ENCODE measurements at regions not wholly inside any gene's neighbourhood (a gene's known extent, or its start where the extent isn't known, plus 50 kb on each side); places are given as distances from the start of the nearest gene placed in this dataset.

GRCh38 chr3:30510596-30510995 lies 95.8 kb upstream of the TGFBR2 start:
- no peak overlapping the region for H3K27ac Mint-ChIP-seq
- no peaks in the 10 kb centered on the region for H3K36me3 Mint-ChIP-seq
- H3K4me3 Mint-ChIP-seq = no peak overlapping the region
- CTCF ChIA-PET = interaction anchor here (0.6 kb wide), 1 partner anchor 622 kb away, joined by 3 read pairs; no protein-coding TSS in a partner anchor
- peaks cover 8% of the 10 kb centered on the region for H3K4me1 Mint-ChIP-seq
- no peak for DNase-seq
- H3K27me3 Mint-ChIP-seq = no peaks in the 10 kb centered on the region
- H3K9me3 Mint-ChIP-seq = no peaks in the 10 kb centered on the region

- H3K36me3 Mint-ChIP-seq = no peaks in the 10 kb centered on the region
Measured at GRCh38 chr3:30511524-30512251, 94.7 kb upstream of the TGFBR2 start.

DNA sequence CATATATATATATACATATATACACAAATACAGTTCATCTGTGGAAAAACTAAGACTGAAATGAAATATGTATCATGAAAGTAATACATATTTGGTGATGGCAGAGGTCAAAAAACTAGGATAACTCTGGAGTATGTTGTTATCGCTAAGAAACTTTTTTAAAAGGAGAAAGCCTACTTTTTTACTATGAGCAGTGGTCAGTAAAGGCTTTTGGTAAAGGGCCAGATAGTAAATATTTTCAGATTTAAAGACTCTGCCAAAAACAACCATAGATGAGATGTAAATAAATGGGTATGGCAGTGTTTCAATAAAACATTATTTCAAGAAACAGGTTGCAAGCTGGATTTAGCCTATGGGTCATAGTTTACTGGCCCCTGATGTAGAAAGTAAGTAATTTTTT lies 93.8 kb upstream of the TGFBR2 start:
- no peak for DNase-seq
- H3K4me1 Mint-ChIP-seq = peaks cover 11% of the 10 kb centered on the region
- H3K27me3 Mint-ChIP-seq = no peaks in the 10 kb centered on the region
- H3K9me3 Mint-ChIP-seq = no peaks in the 10 kb centered on the region
- H3K4me3 Mint-ChIP-seq = no peak overlapping the region
- no peaks in the 10 kb centered on the region for H3K36me3 Mint-ChIP-seq
- H3K27ac Mint-ChIP-seq = no peak overlapping the region
- CTCF ChIA-PET = no interaction called here

More at GRCh38 chr3:30511524-30512251, 94.7 kb upstream of the TGFBR2 start:
- Mint-ChIP-seq H3K27me3 (no peaks in the 10 kb centered on the region), H3K4me3 (no peak overlapping the region), H3K27ac (no peak overlapping the region), H3K4me1 (peaks cover 8% of the 10 kb centered on the region), H3K9me3 (no peaks in the 10 kb centered on the region)
- CTCF ChIA-PET = no interaction called here
- DNase-seq = no peak

- no peak for DNase-seq
- H3K4me3 Mint-ChIP-seq = no peak overlapping the region
- H3K4me1 Mint-ChIP-seq = peaks cover 21% of the 10 kb centered on the region
- CTCF ChIA-PET = no interaction called here
- no peaks in the 10 kb centered on the region for H3K36me3 Mint-ChIP-seq
- no peak overlapping the region for H3K27ac Mint-ChIP-seq
- H3K27me3 Mint-ChIP-seq = no peaks in the 10 kb centered on the region
- H3K9me3 Mint-ChIP-seq = no peaks in the 10 kb centered on the region
Measured at GRCh38 chr3:30513374-30514152, 92.8 kb upstream of the TGFBR2 start.

DNA sequence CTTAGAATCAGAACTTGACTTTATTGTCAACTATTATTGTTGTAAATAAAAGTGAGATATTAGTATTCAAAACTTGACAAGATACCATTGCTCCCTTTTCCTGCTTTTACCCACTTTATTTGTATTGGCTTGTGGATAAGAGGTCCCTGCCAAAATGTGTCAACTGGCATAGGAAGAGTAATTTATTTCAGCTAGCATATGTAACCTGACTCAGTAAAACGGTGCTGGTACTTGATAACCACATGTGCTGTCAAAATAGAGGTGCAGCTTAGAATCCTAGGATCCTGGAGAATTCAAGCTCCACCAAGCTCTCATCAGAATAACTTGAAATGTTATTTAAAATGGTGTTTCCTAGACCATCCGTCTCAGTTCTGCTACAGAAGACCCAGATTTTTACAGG lies 90.2 kb upstream of the TGFBR2 start:
- Mint-ChIP-seq H3K27me3 (no peaks in the 10 kb centered on the region), H3K9me3 (no peaks in the 10 kb centered on the region), H3K4me3 (no peak overlapping the region), H3K4me1 (peaks cover 26% of the 10 kb centered on the region), H3K27ac (no peak overlapping the region), H3K36me3 (no peaks in the 10 kb centered on the region)
- no peak for DNase-seq
- CTCF ChIA-PET = interaction anchor here (1.1 kb wide), 1 partner anchor 13 kb away, joined by 3 read pairs; no protein-coding TSS in a partner anchor

GRCh38 chr3:30518181-30518864 lies 88.1 kb upstream of the TGFBR2 start:
- Mint-ChIP-seq H3K4me1 (peaks cover 20% of the 10 kb centered on the region), H3K27ac (no peak overlapping the region), H3K9me3 (no peaks in the 10 kb centered on the region), H3K4me3 (no peak overlapping the region), H3K27me3 (no peaks in the 10 kb centered on the region), H3K36me3 (no peaks in the 10 kb centered on the region)
- no peak for DNase-seq
- CTCF ChIA-PET = interaction anchor here (0.9 to 1.2 kb wide), 2 partner anchors 147 to 175 kb away, joined by 3 to 5 read pairs; no protein-coding TSS in a partner anchor

DNA sequence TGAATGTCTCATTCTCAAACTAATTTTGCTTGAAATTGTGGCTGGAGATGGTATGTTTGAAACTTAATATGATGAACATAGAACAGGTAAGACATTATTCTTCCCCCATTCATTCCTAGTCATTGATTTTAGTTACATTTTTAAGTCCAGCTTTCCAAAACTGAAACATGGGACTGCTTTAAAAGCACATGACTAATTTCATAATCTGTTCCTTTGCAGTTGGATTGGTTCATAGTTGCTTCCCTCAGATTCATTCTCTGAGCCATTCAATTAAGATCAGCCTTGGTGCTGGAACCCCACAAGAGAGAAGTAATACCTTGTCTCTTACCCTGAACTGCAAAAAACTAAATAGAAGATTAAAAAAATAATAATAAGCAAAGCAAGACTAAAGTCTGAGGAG lies 87.5 kb upstream of the TGFBR2 start:
- Mint-ChIP-seq H3K9me3 (no peaks in the 10 kb centered on the region), H3K4me1 (peaks cover 24% of the 10 kb centered on the region), H3K4me3 (no peak overlapping the region), H3K27me3 (no peaks in the 10 kb centered on the region), H3K27ac (no peak overlapping the region), H3K36me3 (no peaks in the 10 kb centered on the region)
- DNase-seq = no peak
- CTCF ChIA-PET = interaction anchor here (1.2 kb wide), 1 partner anchor 174 kb away, joined by 5 read pairs; no protein-coding TSS in a partner anchor

- CTCF ChIA-PET = no interaction called here
- no peaks in the 10 kb centered on the region for H3K27me3 Mint-ChIP-seq
- no peak overlapping the region for H3K27ac Mint-ChIP-seq
- peaks cover 40% of the 10 kb centered on the region for H3K4me1 Mint-ChIP-seq
- no peaks in the 10 kb centered on the region for H3K36me3 Mint-ChIP-seq
- no peak for DNase-seq
- no peaks in the 10 kb centered on the region for H3K9me3 Mint-ChIP-seq
- no peak overlapping the region for H3K4me3 Mint-ChIP-seq
Measured at GRCh38 chr3:30520699-30521098, 85.7 kb upstream of the TGFBR2 start.

- Mint-ChIP-seq H3K9me3 (peaks cover 2% of the 10 kb centered on the region), H3K27ac (no peak overlapping the region), H3K4me3 (no peak overlapping the region), H3K36me3 (no peaks in the 10 kb centered on the region), H3K27me3 (no peaks in the 10 kb centered on the region), H3K4me1 (peaks cover 43% of the 10 kb centered on the region)
- DNase-seq = no peak
- CTCF ChIA-PET = no interaction called here
Measured at GRCh38 chr3:30521156-30521715, 85.2 kb upstream of the TGFBR2 start.

DNA sequence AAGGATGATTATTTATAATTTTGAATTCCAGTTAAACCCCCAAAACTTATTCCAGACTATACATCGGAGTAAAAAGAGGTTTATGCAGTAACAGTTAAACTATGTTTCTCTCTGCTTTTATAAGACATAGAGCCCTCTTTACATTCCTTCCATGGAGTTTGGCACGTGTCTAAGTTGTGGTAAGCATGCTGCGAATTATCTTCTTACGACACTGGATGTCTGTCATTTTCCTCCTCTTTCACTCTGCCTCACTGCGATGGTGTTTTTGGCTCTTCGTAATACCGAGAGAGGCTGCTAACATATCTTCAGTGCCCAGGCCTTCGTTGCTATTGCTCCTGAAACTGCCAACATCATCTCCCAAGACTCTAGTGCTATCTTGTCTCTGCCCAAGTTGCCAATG lies 83.9 kb upstream of the TGFBR2 start:
- CTCF ChIA-PET = no interaction called here
- no peak overlapping the region for H3K4me3 Mint-ChIP-seq
- no peaks in the 10 kb centered on the region for H3K27me3 Mint-ChIP-seq
- no peak overlapping the region for H3K27ac Mint-ChIP-seq
- peaks cover 2% of the 10 kb centered on the region for H3K9me3 Mint-ChIP-seq
- H3K4me1 Mint-ChIP-seq = peaks cover 40% of the 10 kb centered on the region
- no peak for DNase-seq
- peaks cover 2% of the 10 kb centered on the region for H3K36me3 Mint-ChIP-seq

- no peak overlapping the region for H3K4me3 Mint-ChIP-seq
Measured at GRCh38 chr3:30523366-30523765, 83.0 kb upstream of the TGFBR2 start.

DNA sequence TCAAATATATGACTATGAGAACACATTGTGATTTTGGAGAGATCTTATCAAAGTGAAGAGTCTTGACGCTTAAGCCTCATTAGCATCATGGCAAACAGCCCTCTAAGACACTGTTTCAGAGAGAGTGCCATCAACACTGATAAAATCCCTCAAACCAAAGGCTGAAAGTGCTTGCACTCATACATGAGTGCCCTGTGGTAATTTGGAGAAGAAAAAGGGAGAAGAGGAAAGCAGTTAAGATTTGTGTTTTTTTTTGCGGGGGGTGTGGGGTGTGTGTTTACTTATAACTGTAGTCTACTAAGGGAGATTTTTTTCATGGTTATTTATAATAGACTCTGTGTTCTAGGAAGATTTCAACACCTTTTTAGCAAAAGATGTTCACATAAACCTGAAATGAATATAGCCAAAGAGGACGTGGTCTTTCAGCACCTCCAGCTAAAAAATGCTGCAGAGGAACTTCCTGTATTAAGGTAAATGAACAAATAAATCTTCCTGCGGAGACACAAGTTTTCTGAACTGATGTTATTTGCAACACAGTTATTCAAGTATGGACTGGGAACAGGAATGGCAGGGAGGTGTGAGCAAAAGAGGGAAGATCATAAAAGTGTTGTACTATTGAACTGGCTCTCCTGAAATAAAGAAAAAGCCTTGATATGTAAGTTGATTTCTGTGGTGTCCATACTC lies 81.9 kb upstream of the TGFBR2 start:
- DNase-seq = peak; percentile 23
- peak overlapping the region; percentile 69 for H3K27ac Mint-ChIP-seq
- CTCF ChIA-PET = no interaction called here

More at GRCh38 chr3:30523366-30523765, 83.0 kb upstream of the TGFBR2 start:
- no peaks in the 10 kb centered on the region for H3K27me3 Mint-ChIP-seq
- peaks cover 2% of the 10 kb centered on the region for H3K36me3 Mint-ChIP-seq
- peaks cover 2% of the 10 kb centered on the region for H3K9me3 Mint-ChIP-seq
- H3K27ac Mint-ChIP-seq = no peak overlapping the region
- CTCF ChIA-PET = interaction anchor here (0.7 kb wide), 1 partner anchor 83 kb away, joined by 3 read pairs; the partner anchor contains the start of gene TGFBR2
- DNase-seq = no peak
- peaks cover 31% of the 10 kb centered on the region for H3K4me1 Mint-ChIP-seq

GRCh38 chr3:30526031-30526430 lies 80.4 kb upstream of the TGFBR2 start:
- CTCF ChIA-PET = interaction anchor here (0.7 kb wide), 1 partner anchor 148 kb away, joined by 4 read pairs; no protein-coding TSS in a partner anchor
- Mint-ChIP-seq H3K27ac (no peak overlapping the region), H3K4me3 (no peak overlapping the region), H3K4me1 (peaks cover 25% of the 10 kb centered on the region), H3K36me3 (peaks cover 2% of the 10 kb centered on the region), H3K9me3 (peaks cover 2% of the 10 kb centered on the region), H3K27me3 (no peaks in the 10 kb centered on the region)
- no peak for DNase-seq

More for the DNA sequence above, 81.9 kb upstream of the TGFBR2 start:
- peaks cover 2% of the 10 kb centered on the region for H3K9me3 Mint-ChIP-seq
- peaks cover 25% of the 10 kb centered on the region for H3K4me1 Mint-ChIP-seq
- H3K27me3 Mint-ChIP-seq = no peaks in the 10 kb centered on the region
- peaks cover 2% of the 10 kb centered on the region for H3K36me3 Mint-ChIP-seq
- H3K4me3 Mint-ChIP-seq = peak overlapping the region; percentile 3
